HEK293 (cell line): ENCODE measurements at regions not wholly inside any gene's neighbourhood (a gene's known extent, or its start where the extent isn't known, plus 50 kb on each side); places are given as distances from the start of the nearest gene placed in this dataset.

ENCODE experiments used
- CTCF ChIA-PET: fragments of 350-600 bp; formaldehyde crosslinking; extraction: SDS; loops from one replicate; lab custom pipeline; 2021; ENCODE audit warnings: antibody characterized with exemption; lab: Yijun Ruan, JAX
- POLR2A ChIA-PET: fragments of 300-600 bp; formaldehyde crosslinking; extraction: SDS; loops from one replicate; lab custom pipeline; 2020; ENCODE audit warnings: antibody characterized with exemption, inconsistent platforms; lab: Yijun Ruan, JAX
- H3K27ac ChIP-seq: fragments of 200-500 bp; sonication (Bioruptor generic); 2 replicates; pipeline ENCODE4 v1.5.1; 2014; ENCODE audit warnings: low read depth, low read length, control low read depth, inconsistent platforms; ENCODE audit errors: extremely low read depth
- H3K36me3 ChIP-seq, 2 experiments: fragments of 200-500 bp in 1 of 2; sonication (Bioruptor generic) in 1 of 2; 1 replicate in 1 of 2; 2 replicates in 1 of 2; pipeline ENCODE4 v1.5.1; 2014 to 2017; ENCODE audit warnings: inconsistent platforms in 2 of 2, low read length in 2 of 2; ENCODE audit not compliant: control insufficient read depth in 2 of 2, insufficient read depth in 1 of 2
- H3K4me1 ChIP-seq: fragments of 200-500 bp; sonication (Bioruptor generic); 2 replicates; pipeline ENCODE4 v1.5.1; 2014; ENCODE audit warnings: mild to moderate bottlenecking, low read length, inconsistent platforms; ENCODE audit not compliant: control insufficient read depth, insufficient read depth
- H3K4me3 ChIP-seq: 2 replicates; pipeline ENCODE4 v1.5.1; 2011; ENCODE audit warnings: low read depth, mild to moderate bottlenecking, control low read depth, low read length, moderate library complexity
- H3K9me3 ChIP-seq: fragments of 200-500 bp; sonication (Bioruptor generic); 2 replicates; pipeline ENCODE4 v1.5.1; 2014; ENCODE audit warnings: low read depth, low read length, inconsistent platforms; ENCODE audit not compliant: control insufficient read depth, insufficient read depth
- BCL11B ChIP-seq: fragments of 450-650 bp; formaldehyde crosslinking; IDR thresholded peaks from 2 replicates; pipeline ENCODE4 v1.5.1; 2016; ENCODE audit warnings: low read depth, missing biosample characterization, missing genetic modification characterization
- GLIS1 ChIP-seq: fragments of 450-650 bp; formaldehyde crosslinking; IDR thresholded peaks from 2 replicates; pipeline ENCODE4 v1.5.1; 2016; ENCODE audit warnings: missing biosample characterization, missing genetic modification characterization
- HIC1 ChIP-seq: fragments of 450-650 bp; formaldehyde crosslinking; IDR thresholded peaks from 2 replicates; pipeline ENCODE4 v1.5.1; 2016; ENCODE audit warnings: missing biosample characterization, missing genetic modification characterization
- IKZF3 ChIP-seq: fragments of 450-650 bp; IDR thresholded peaks from 2 replicates; pipeline ENCODE4 v1.5.0; 2018; ENCODE audit warnings: missing biosample characterization, mild to moderate bottlenecking, missing genetic modification characterization, moderate library complexity
- KLF7 ChIP-seq: fragments of 450-650 bp; formaldehyde crosslinking; IDR thresholded peaks from 2 replicates; pipeline ENCODE4 v1.5.1; 2016; ENCODE audit warnings: missing biosample characterization, missing genetic modification characterization, borderline replicate concordance
- OVOL3 ChIP-seq: fragments of 450-650 bp; formaldehyde crosslinking; IDR thresholded peaks from 2 replicates; pipeline ENCODE4 v1.5.1; 2016; ENCODE audit warnings: missing biosample characterization, missing genetic modification characterization
- SP3 ChIP-seq: fragments of 450-650 bp; formaldehyde crosslinking; IDR thresholded peaks from 2 replicates; pipeline ENCODE4 v1.5.1; 2016; ENCODE audit warnings: missing biosample characterization, missing genetic modification characterization
- TCF7L2 ChIP-seq: IDR thresholded peaks from 2 replicates; pipeline ENCODE4 v1.6.1; 2011; ENCODE audit warnings: low read depth, mild to moderate bottlenecking, inconsistent platforms, low read length, moderate library complexity, borderline replicate concordance
- YY1 ChIP-seq: fragments of 450-650 bp; formaldehyde crosslinking; IDR thresholded peaks from 2 replicates; pipeline ENCODE4 v1.5.1; 2018; ENCODE audit warnings: missing biosample characterization, missing genetic modification characterization
- YY2 ChIP-seq: fragments of 450-650 bp; formaldehyde crosslinking; IDR thresholded peaks from 2 replicates; pipeline ENCODE4 v1.5.1; 2016; ENCODE audit warnings: missing biosample characterization, missing genetic modification characterization
- ZBTB48 ChIP-seq: fragments of 450-650 bp; formaldehyde crosslinking; IDR thresholded peaks from 2 replicates; pipeline ENCODE4 v1.5.1; 2016; ENCODE audit warnings: missing biosample characterization, missing genetic modification characterization
- ZNF112 ChIP-seq: fragments of 450-650 bp; formaldehyde crosslinking; IDR thresholded peaks from 2 replicates; pipeline ENCODE4 v1.5.0; 2017; ENCODE audit warnings: missing biosample characterization, missing genetic modification characterization
- ZNF148 ChIP-seq: fragments of 450-650 bp; formaldehyde crosslinking; IDR thresholded peaks from 2 replicates; pipeline ENCODE4 v1.5.0; 2017; ENCODE audit warnings: missing biosample characterization, missing genetic modification characterization, borderline replicate concordance
- ZNF266 ChIP-seq: fragments of 450-650 bp; formaldehyde crosslinking; IDR thresholded peaks from 2 replicates; pipeline ENCODE4 v1.5.1; 2016; ENCODE audit warnings: missing biosample characterization, missing genetic modification characterization, low read depth
- ZNF274 ChIP-seq, 2 experiments: fragments of 200-500 bp in 1 of 2; fragments of 450-650 bp in 1 of 2; sonication (Bioruptor generic) in 1 of 2; formaldehyde crosslinking in 1 of 2; IDR thresholded peaks; 2 replicates each; pipeline versions ENCODE4 v1.5.1 to v1.6.1; 2014 to 2016; ENCODE audit warnings: borderline replicate concordance in 1 of 2, inconsistent platforms in 1 of 2, low read length in 1 of 2, missing biosample characterization in 1 of 2, missing genetic modification characterization in 1 of 2
- ZNF335 ChIP-seq: fragments of 450-650 bp; formaldehyde crosslinking; conservative IDR thresholded peaks from 2 replicates; pipeline ENCODE4 v1.5.1; 2016; ENCODE audit warnings: missing biosample characterization, missing genetic modification characterization
- ZNF354C ChIP-seq: fragments of 450-650 bp; formaldehyde crosslinking; IDR thresholded peaks from 2 replicates; pipeline ENCODE4 v1.5.1; 2016; ENCODE audit warnings: missing biosample characterization, missing genetic modification characterization, low read depth, borderline replicate concordance
- ZNF426 ChIP-seq: fragments of 450-650 bp; formaldehyde crosslinking; IDR thresholded peaks from 2 replicates; pipeline ENCODE4 v1.5.1; 2017; ENCODE audit warnings: missing biosample characterization, missing genetic modification characterization, mild to moderate bottlenecking, inconsistent platforms, moderate library complexity
- ZNF558 ChIP-seq: fragments of 450-650 bp; formaldehyde crosslinking; IDR thresholded peaks from 2 replicates; pipeline ENCODE4 v1.5.1; 2016; ENCODE audit warnings: missing biosample characterization, missing genetic modification characterization
- ZNF596 ChIP-seq: fragments of 450-650 bp; IDR thresholded peaks from 2 replicates; pipeline ENCODE4 v1.5.0; 2018; ENCODE audit warnings: missing biosample characterization, mild to moderate bottlenecking, missing genetic modification characterization, moderate library complexity
- ZXDB ChIP-seq: fragments of 450-650 bp; formaldehyde crosslinking; IDR thresholded peaks from 2 replicates; pipeline ENCODE4 v1.5.1; 2016; ENCODE audit warnings: missing biosample characterization, missing genetic modification characterization

- POLR2A ChIA-PET, result no interaction called here
- Histone ChIP-seq H3K36me3 (no peaks in the 10 kb centered on the region), H3K9me3 (no peaks in the 10 kb centered on the region)
These were observed 262.3 kb upstream of the BRINP3 start for GRCh38 chr1:190739926-190740325.

GRCh38 chr1:190747704-190748103, 270.0 kb upstream of the BRINP3 start:
- Histone ChIP-seq H3K9me3 (no peaks in the 10 kb centered on the region), H3K4me3 (no peak overlapping the region), H3K27ac (no peak overlapping the region), H3K36me3 (no peaks in the 10 kb centered on the region), H3K4me1 (no peaks in the 10 kb centered on the region)
- POLR2A ChIA-PET, result no interaction called here
- CTCF ChIA-PET, result no interaction called here
- TF ChIP-seq YY2 (no peak), ZNF335 (no peak), ZNF112 (no peak)

More at GRCh38 chr1:190739926-190740325, 262.3 kb upstream of the BRINP3 start:
- TF ChIP-seq ZNF274 (IDR thresholded peaks at IDR 0.05; ENCODE audit: low read length) (no peak), ZNF274 (tag by site-specific recombination; IDR thresholded peaks at IDR 0.05; ENCODE audit: borderline replicate concordance) (no peak), ZBTB48 (tag by site-specific recombination) (no peak), KLF7 (tag by site-specific recombination) (no peak), OVOL3 (tag by site-specific recombination) (no peak)
- Histone ChIP-seq H3K27ac (no peak overlapping the region), H3K4me1 (no peaks in the 10 kb centered on the region), H3K4me3 (no peak overlapping the region)
- CTCF ChIA-PET, result no interaction called here

- CTCF ChIA-PET, result no interaction called here
- POLR2A ChIA-PET, result no interaction called here
- H3K9me3 ChIP-seq, result no peaks in the 10 kb centered on the region
These were observed 274.5 kb upstream of the BRINP3 start for GRCh38 chr1:190752131-190752530.

More at GRCh38 chr1:190752131-190752530, 274.5 kb upstream of the BRINP3 start:
- no peak overlapping the region for H3K27ac ChIP-seq
- no peaks in the 10 kb centered on the region for H3K36me3 ChIP-seq
- TF ChIP-seq ZNF426 (tag by site-specific recombination) (no peak), YY2 (no peak), GLIS1 (tag by site-specific recombination) (no peak), ZNF354C (tag by site-specific recombination) (no peak), BCL11B (tag by site-specific recombination) (no peak), YY1 (tag by site-specific recombination) (no peak), ZNF274 (IDR thresholded peaks at IDR 0.05; ENCODE audit: low read length) (no peak), ZNF274 (tag by site-specific recombination; IDR thresholded peaks at IDR 0.05; ENCODE audit: borderline replicate concordance) (no peak), IKZF3 (no peak), SP3 (tag by site-specific recombination) (no peak), HIC1 (tag by site-specific recombination) (no peak), ZXDB (no peak), TCF7L2 (no peak), ZNF266 (no peak), ZNF558 (tag by site-specific recombination) (no peak), ZNF148 (tag by site-specific recombination) (no peak), ZNF596 (no peak)
- H3K4me1 ChIP-seq, result no peaks in the 10 kb centered on the region
- no peak overlapping the region for H3K4me3 ChIP-seq
